CMK (cell line): ENCODE measurements at regions not wholly inside any gene's neighbourhood (a gene's known extent, or its start where the extent isn't known, plus 50 kb on each side); places are given as distances from the start of the nearest gene placed in this dataset.
"Not testable (repeated sequence)": the region's sequence is repeated elsewhere in the genome, so short reads cannot be mapped to it uniquely, and the experiment has no call there.

Source experiments
- DNase-seq: peaks from one replicate; pipeline ENCODE4 v3.0.0-alpha.2; 2010; ENCODE audit warnings: low read depth

- no peak for DNase-seq
Measured at GRCh38 chrX:150052226-150052625, 113.9 kb upstream of the EOLA2 start.

GRCh38 chrX:150058728-150059127 lies 120.4 kb upstream of the EOLA2 start:
- no peak for DNase-seq

- DNase-seq, result no peak
Measured at GRCh38 chrX:150060406-150060805, 122.1 kb upstream of the EOLA2 start.

- DNase-seq, result no peak
Measured at GRCh38 chrX:150062292-150063137, 124.2 kb upstream of the EOLA2 start.

GRCh38 chrX:150063138-150063518 lies 124.8 kb upstream of the EOLA2 start:
- no peak for DNase-seq

- DNase-seq, result no peak
Measured at GRCh38 chrX:150063674-150064073, 125.4 kb upstream of the EOLA2 start.

- no peak for DNase-seq
Measured at GRCh38 chrX:150074175-150074574, 135.9 kb upstream of the EOLA2 start.

- DNase-seq, result no peak
Measured at GRCh38 chrX:150080497-150080896, 142.2 kb upstream of the EOLA2 start.

- no peak for DNase-seq
Measured at GRCh38 chrX:150081076-150081475, 142.8 kb upstream of the EOLA2 start.

- DNase-seq, result no peak
Measured at GRCh38 chrX:150084496-150085229, 146.4 kb upstream of the EOLA2 start.

- DNase-seq, result no peak
Measured at GRCh38 chrX:150085881-150086280, 147.6 kb upstream of the EOLA2 start.

- no peak for DNase-seq
Measured at GRCh38 chrX:150086371-150086770, 148.1 kb upstream of the EOLA2 start.

- no peak for DNase-seq
Measured at GRCh38 chrX:150087612-150088011, 149.3 kb upstream of the EOLA2 start.

GRCh38 chrX:150088042-150088441 lies 149.8 kb upstream of the EOLA2 start:
- DNase-seq, result no peak

GRCh38 chrX:150088766-150089518 lies 150.7 kb upstream of the EOLA2 start:
- no peak for DNase-seq

- DNase-seq, result not testable (repeated sequence)
Measured at GRCh38 chrX:150091300-150091699, 153.0 kb upstream of the EOLA2 start.

GRCh38 chrX:150092549-150092948 lies 154.3 kb upstream of the EOLA2 start:
- no peak for DNase-seq

- no peak for DNase-seq
Measured at GRCh38 chrX:150094375-150094774, 156.1 kb upstream of the EOLA2 start.

- no peak for DNase-seq
Measured at GRCh38 chrX:150094996-150095395, 156.7 kb upstream of the EOLA2 start.

GRCh38 chrX:150099316-150099715 lies 161.0 kb upstream of the EOLA2 start:
- peak; percentile 34 for DNase-seq

GRCh38 chrX:150100261-150100660 lies 162.0 kb upstream of the EOLA2 start:
- no peak for DNase-seq

- DNase-seq, result no peak
Measured at GRCh38 chrX:150118476-150118875, 180.2 kb upstream of the EOLA2 start.

- DNase-seq, result no peak
Measured at GRCh38 chrX:150119323-150119722, 181.0 kb upstream of the EOLA2 start.
